WTC11 (cell line): ENCODE measurements at regions not wholly inside any gene's neighbourhood (a gene's known extent, or its start where the extent isn't known, plus 50 kb on each side); places are given as distances from the start of the nearest gene placed in this dataset.

Experiments
- ATAC-seq: fragments of 200-7000 bp; cut with Tn5 transposase; 2 replicates; pipeline ENCODE4 v1.10.0; 2021; ENCODE audit warnings: mild to moderate bottlenecking, moderate library complexity
- CTCF ChIA-PET: fragments of 300-600 bp; sonication (Branson Sonifier 250); formaldehyde crosslinking; loops from one replicate; lab custom pipeline; 2021; ENCODE audit warnings: antibody characterized with exemption; lab: Charles Lee
- POLR2A ChIA-PET: fragments of 350-600 bp; sonication (Branson Sonifier 250); formaldehyde crosslinking; loops from one replicate; lab custom pipeline; 2021; ENCODE audit warnings: antibody characterized with exemption; lab: Charles Lee
- DNase-seq: peaks from one replicate; pipeline ENCODE4 v3.0.0; 2021; ENCODE audit warnings: low spot score
- H3K27ac Mint-ChIP-seq: 2 replicates; pipeline ENCODE4 v1.8.0; 2021; ENCODE audit warnings: mixed read lengths
- H3K27me3 Mint-ChIP-seq: 2 replicates; pipeline ENCODE4 v1.8.0; 2021; ENCODE audit warnings: low read depth, mild to moderate bottlenecking, moderate library complexity, mixed read lengths
- H3K36me3 Mint-ChIP-seq: 2 replicates; pipeline ENCODE4 v1.8.0; 2021; ENCODE audit warnings: mixed read lengths
- H3K4me1 Mint-ChIP-seq: 2 replicates; pipeline ENCODE4 v1.8.0; 2022; ENCODE audit warnings: mixed read lengths
- H3K4me3 Mint-ChIP-seq: 2 replicates; pipeline ENCODE4 v1.8.0; 2021; ENCODE audit warnings: mild to moderate bottlenecking, moderate library complexity, mixed read lengths
- H3K9me3 Mint-ChIP-seq: 2 replicates; pipeline ENCODE4 v1.8.0; 2021; ENCODE audit warnings: mixed read lengths
- CREB1 ChIP-seq: sonication (generic); formaldehyde crosslinking; IDR thresholded peaks from 2 replicates; pipeline ENCODE4 v1.8.0; 2023; ENCODE audit warnings: mild to moderate bottlenecking, missing genetic modification reagents
- ESRRA ChIP-seq: sonication (generic); formaldehyde crosslinking; IDR thresholded peaks from 2 replicates; pipeline ENCODE4 v1.8.1; 2022; ENCODE audit warnings: mild to moderate bottlenecking, missing genetic modification reagents, borderline replicate concordance
- FOXP1 ChIP-seq: sonication (generic); formaldehyde crosslinking; IDR thresholded peaks from 2 replicates; pipeline ENCODE4 v1.8.0; 2022; ENCODE audit warnings: missing genetic modification reagents, mild to moderate bottlenecking, moderate library complexity, borderline replicate concordance
- JUN ChIP-seq: sonication (generic); formaldehyde crosslinking; IDR thresholded peaks from 2 replicates; pipeline ENCODE4 v1.8.0; 2023; ENCODE audit warnings: mild to moderate bottlenecking, missing genetic modification reagents
- KAT7 ChIP-seq: sonication (generic); formaldehyde crosslinking; IDR thresholded peaks from 2 replicates; pipeline ENCODE4 v1.8.1; 2023; ENCODE audit warnings: missing genetic modification reagents, mild to moderate bottlenecking, borderline replicate concordance
- NFATC4 ChIP-seq: fragments of 250-450 bp; sonication (Bioruptor Pico); IDR thresholded peaks from 2 replicates; pipeline ENCODE4 v1.9.0; 2021; ENCODE audit warnings: mild to moderate bottlenecking
- RORB ChIP-seq: fragments of 250-450 bp; sonication (Bioruptor Pico); IDR thresholded peaks from 2 replicates; pipeline ENCODE4 v1.9.0; 2021; ENCODE audit warnings: mild to moderate bottlenecking
- SP1 ChIP-seq: sonication (generic); formaldehyde crosslinking; conservative IDR thresholded peaks from 2 replicates; pipeline ENCODE4 v1.8.1; 2022; ENCODE audit warnings: missing genetic modification reagents
- ZNF121 ChIP-seq: sonication (generic); formaldehyde crosslinking; IDR thresholded peaks from 2 replicates; pipeline ENCODE4 v1.8.0; 2023; ENCODE audit warnings: missing genetic modification reagents
- TF ChIP-seq, protein P1 (sequence below): sonication (generic); formaldehyde crosslinking; IDR thresholded peaks from 2 replicates; pipeline ENCODE4 v1.8.0; 2022; ENCODE audit warnings: mild to moderate bottlenecking, missing genetic modification reagents
- TF ChIP-seq, protein P2 (sequence below): fragments of 250-450 bp; sonication (Bioruptor Pico); IDR thresholded peaks from 2 replicates; pipeline ENCODE4 v1.9.0; 2021; ENCODE audit warnings: mild to moderate bottlenecking
- TF ChIP-seq, protein P3 (sequence below): fragments of 250-450 bp; sonication (Bioruptor Pico); IDR thresholded peaks from 2 replicates; pipeline ENCODE4 v1.9.0; 2021; ENCODE audit warnings: moderate library complexity, mild to moderate bottlenecking, inconsistent platforms, borderline replicate concordance
- TF ChIP-seq, protein P4 (sequence below): fragments of 250-450 bp; sonication (Bioruptor Pico); conservative IDR thresholded peaks from 2 replicates; pipeline ENCODE4 v1.9.0; 2021; ENCODE audit warnings: mild to moderate bottlenecking
- TF ChIP-seq, protein P5 (sequence below): fragments of 250-450 bp; sonication (Bioruptor Pico); IDR thresholded peaks from 2 replicates; pipeline ENCODE4 v1.9.0; 2021; ENCODE audit warnings: mild to moderate bottlenecking, borderline replicate concordance
- TF ChIP-seq, protein P6 (sequence below): sonication (generic); formaldehyde crosslinking; IDR thresholded peaks from 2 replicates; pipeline ENCODE4 v1.8.1; 2022; ENCODE audit warnings: low read depth, mild to moderate bottlenecking, moderate library complexity, missing genetic modification reagents, borderline replicate concordance
- TF ChIP-seq, protein P7 (sequence below): fragments of 250-450 bp; sonication (Bioruptor Pico); IDR thresholded peaks from 2 replicates; pipeline ENCODE4 v2.1.2; 2022; ENCODE audit warnings: mild to moderate bottlenecking, moderate library complexity
- TF ChIP-seq, protein P8 (sequence below): sonication (generic); formaldehyde crosslinking; IDR thresholded peaks from 2 replicates; pipeline ENCODE4 v1.8.1; 2023; ENCODE audit warnings: mild to moderate bottlenecking, missing genetic modification reagents

DNA sequence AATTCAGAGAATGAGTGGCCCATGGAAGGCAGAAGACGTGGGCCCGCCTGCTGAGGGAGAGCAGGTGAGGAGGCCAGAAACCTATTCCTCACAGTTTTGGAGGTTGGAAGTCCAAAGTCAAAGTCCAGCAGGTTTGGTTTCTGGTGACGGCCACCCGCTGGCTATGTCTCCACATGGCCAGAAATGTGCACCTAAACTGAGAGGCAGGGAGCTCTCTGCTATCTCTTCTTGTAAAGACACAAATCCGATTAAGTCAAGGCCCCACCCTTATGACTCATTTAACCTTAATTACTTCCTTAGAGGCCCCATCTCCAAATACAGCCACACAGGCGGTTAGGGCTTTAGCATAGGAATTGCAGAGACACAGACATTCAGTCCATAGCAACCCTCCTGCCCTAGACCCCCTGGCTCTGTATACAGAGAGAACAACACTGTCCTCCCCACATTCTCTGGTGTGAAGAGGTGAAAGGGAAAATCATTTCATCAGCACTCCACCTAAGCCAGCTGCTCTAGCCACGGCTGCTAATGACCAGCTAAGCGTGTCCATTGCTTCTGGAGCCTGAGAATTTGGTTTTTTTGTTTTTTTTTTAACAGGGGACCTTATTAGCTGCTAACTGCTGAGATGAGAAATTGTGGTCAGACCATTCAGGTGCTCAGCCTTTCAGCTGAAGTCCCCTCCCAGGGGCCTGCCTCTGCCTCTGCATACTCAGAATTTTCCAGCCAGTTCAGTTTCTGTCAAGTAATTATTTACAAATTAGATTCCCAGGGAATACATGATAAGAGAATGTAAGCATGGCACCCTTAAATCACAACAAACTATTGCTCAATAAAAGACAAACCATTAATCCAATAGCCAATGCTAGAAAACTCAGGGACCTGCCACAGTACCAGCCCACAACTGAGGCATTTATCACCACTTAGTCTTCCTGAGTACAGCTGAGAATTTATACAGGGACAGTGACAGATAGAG is 368.7 kb upstream of the ID2 start:
- Mint-ChIP-seq H3K4me1 (peaks cover 14% of the 10 kb centered on the region), H3K36me3 (no peaks in the 10 kb centered on the region), H3K27me3 (no peaks in the 10 kb centered on the region), H3K27ac (no peak overlapping the region), H3K9me3 (peaks cover 8% of the 10 kb centered on the region), H3K4me3 (no peak overlapping the region)
- no peak for ATAC-seq
- no peak for DNase-seq
- ChIA-PET POLR2A (no interaction called here), CTCF (no interaction called here)
- no peak for TF ChIP-seq ESRRA
- TF ChIP-seq NFATC4 (CRISPR knock-in tag), result no peak
- TF ChIP-seq, protein P1, sequence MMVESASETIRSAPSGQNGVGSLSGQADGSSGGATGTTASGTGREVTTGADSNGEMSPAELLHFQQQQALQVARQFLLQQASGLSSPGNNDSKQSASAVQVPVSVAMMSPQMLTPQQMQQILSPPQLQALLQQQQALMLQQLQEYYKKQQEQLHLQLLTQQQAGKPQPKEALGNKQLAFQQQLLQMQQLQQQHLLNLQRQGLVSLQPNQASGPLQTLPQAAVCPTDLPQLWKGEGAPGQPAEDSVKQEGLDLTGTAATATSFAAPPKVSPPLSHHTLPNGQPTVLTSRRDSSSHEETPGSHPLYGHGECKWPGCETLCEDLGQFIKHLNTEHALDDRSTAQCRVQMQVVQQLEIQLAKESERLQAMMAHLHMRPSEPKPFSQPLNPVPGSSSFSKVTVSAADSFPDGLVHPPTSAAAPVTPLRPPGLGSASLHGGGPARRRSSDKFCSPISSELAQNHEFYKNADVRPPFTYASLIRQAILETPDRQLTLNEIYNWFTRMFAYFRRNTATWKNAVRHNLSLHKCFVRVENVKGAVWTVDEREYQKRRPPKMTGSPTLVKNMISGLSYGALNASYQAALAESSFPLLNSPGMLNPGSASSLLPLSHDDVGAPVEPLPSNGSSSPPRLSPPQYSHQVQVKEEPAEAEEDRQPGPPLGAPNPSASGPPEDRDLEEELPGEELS (CRISPR knock-in tag), result no peak
- TF ChIP-seq, protein P2, sequence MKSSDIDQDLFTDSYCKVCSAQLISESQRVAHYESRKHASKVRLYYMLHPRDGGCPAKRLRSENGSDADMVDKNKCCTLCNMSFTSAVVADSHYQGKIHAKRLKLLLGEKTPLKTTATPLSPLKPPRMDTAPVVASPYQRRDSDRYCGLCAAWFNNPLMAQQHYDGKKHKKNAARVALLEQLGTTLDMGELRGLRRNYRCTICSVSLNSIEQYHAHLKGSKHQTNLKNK (CRISPR knock-in tag), result no peak
- TF ChIP-seq, protein P3, sequence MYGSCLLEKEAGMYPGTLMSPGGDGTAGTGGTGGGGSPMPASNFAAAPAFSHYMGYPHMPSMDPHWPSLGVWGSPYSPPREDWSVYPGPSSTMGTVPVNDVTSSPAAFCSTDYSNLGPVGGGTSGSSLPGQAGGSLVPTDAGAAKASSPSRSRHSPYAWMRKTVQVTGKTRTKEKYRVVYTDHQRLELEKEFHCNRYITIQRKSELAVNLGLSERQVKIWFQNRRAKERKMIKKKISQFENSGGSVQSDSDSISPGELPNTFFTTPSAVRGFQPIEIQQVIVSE (CRISPR knock-in tag), result no peak
- TF ChIP-seq, protein P4, sequence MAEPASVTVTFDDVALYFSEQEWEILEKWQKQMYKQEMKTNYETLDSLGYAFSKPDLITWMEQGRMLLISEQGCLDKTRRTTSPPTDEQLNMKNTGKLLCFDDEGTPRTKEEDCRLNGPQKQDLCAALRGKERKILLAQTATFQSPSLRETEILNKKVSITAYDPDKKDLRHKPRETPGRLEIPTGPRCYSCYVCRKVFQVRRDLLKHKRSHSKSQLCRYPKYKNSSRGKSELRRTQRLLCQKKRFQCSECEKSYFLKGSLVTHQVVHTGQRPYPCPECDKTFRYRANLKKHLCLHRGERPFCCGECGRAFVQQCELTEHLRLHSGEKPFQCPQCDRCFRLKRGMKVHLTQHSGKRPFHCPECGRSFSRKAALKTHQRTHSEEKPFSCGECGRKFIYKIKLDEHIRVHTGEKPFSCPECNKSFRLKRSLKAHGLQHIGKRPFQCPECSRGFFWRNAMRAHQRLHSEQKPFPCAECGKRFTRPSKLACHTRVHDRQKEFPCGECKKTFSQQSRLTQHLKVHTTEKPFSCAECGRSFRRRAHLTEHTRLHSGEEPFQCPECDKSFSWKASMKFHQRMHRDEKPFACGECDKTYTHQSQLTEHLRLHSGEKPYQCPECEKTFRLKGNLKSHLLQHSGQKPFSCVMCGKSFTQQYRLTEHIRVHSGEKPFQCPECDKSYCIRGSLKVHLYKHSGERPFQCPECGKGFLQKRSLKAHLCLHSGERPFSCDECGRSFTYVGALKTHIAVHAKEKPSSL (CRISPR knock-in tag), result no peak
- TF ChIP-seq, protein P5, sequence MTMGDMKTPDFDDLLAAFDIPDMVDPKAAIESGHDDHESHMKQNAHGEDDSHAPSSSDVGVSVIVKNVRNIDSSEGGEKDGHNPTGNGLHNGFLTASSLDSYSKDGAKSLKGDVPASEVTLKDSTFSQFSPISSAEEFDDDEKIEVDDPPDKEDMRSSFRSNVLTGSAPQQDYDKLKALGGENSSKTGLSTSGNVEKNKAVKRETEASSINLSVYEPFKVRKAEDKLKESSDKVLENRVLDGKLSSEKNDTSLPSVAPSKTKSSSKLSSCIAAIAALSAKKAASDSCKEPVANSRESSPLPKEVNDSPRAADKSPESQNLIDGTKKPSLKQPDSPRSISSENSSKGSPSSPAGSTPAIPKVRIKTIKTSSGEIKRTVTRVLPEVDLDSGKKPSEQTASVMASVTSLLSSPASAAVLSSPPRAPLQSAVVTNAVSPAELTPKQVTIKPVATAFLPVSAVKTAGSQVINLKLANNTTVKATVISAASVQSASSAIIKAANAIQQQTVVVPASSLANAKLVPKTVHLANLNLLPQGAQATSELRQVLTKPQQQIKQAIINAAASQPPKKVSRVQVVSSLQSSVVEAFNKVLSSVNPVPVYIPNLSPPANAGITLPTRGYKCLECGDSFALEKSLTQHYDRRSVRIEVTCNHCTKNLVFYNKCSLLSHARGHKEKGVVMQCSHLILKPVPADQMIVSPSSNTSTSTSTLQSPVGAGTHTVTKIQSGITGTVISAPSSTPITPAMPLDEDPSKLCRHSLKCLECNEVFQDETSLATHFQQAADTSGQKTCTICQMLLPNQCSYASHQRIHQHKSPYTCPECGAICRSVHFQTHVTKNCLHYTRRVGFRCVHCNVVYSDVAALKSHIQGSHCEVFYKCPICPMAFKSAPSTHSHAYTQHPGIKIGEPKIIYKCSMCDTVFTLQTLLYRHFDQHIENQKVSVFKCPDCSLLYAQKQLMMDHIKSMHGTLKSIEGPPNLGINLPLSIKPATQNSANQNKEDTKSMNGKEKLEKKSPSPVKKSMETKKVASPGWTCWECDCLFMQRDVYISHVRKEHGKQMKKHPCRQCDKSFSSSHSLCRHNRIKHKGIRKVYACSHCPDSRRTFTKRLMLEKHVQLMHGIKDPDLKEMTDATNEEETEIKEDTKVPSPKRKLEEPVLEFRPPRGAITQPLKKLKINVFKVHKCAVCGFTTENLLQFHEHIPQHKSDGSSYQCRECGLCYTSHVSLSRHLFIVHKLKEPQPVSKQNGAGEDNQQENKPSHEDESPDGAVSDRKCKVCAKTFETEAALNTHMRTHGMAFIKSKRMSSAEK (CRISPR knock-in tag), result no peak
- TF ChIP-seq, protein P6, sequence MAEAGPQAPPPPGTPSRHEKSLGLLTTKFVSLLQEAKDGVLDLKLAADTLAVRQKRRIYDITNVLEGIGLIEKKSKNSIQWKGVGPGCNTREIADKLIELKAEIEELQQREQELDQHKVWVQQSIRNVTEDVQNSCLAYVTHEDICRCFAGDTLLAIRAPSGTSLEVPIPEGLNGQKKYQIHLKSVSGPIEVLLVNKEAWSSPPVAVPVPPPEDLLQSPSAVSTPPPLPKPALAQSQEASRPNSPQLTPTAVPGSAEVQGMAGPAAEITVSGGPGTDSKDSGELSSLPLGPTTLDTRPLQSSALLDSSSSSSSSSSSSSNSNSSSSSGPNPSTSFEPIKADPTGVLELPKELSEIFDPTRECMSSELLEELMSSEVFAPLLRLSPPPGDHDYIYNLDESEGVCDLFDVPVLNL, result no peak
- no peak for TF ChIP-seq SP1 (CRISPR knock-in tag)

DNA sequence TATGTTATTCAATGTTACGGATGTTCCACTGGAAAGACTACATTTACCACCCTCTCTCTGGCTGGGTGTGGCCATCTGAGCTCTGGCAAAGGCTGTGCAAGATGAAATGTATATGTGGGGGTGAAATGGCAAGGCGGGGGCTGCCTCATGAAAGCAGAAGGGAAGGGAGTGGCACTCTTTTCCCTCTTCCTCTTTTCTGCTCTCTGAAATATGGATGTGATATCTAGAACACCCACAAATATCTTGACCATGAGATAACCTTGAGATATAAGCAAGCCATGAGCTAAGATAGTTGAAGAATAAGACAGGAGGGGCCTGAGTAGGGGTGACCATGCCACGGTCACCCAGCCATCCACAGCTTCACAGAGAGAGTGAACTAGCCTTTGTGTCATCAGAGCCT is 367.8 kb upstream of the ID2 start:
- Mint-ChIP-seq H3K36me3 (no peaks in the 10 kb centered on the region), H3K9me3 (peaks cover 8% of the 10 kb centered on the region), H3K27me3 (no peaks in the 10 kb centered on the region), H3K27ac (no peak overlapping the region), H3K4me3 (no peak overlapping the region), H3K4me1 (peaks cover 16% of the 10 kb centered on the region)
- ChIA-PET CTCF (no interaction called here), POLR2A (no interaction called here)
- ATAC-seq, result no peak
- TF ChIP-seq ZNF121 (CRISPR knock-in tag), result no peak
- TF ChIP-seq, protein P7, sequence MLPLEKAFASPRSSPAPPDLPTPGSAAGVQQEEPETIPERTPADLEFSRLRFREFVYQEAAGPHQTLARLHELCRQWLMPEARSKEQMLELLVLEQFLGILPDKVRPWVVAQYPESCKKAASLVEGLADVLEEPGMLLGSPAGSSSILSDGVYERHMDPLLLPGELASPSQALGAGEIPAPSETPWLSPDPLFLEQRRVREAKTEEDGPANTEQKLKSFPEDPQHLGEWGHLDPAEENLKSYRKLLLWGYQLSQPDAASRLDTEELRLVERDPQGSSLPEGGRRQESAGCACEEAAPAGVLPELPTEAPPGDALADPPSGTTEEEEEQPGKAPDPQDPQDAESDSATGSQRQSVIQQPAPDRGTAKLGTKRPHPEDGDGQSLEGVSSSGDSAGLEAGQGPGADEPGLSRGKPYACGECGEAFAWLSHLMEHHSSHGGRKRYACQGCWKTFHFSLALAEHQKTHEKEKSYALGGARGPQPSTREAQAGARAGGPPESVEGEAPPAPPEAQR (CRISPR knock-in tag), result no peak
- TF ChIP-seq FOXP1 (CRISPR knock-in tag), result no peak
- TF ChIP-seq, protein P8, sequence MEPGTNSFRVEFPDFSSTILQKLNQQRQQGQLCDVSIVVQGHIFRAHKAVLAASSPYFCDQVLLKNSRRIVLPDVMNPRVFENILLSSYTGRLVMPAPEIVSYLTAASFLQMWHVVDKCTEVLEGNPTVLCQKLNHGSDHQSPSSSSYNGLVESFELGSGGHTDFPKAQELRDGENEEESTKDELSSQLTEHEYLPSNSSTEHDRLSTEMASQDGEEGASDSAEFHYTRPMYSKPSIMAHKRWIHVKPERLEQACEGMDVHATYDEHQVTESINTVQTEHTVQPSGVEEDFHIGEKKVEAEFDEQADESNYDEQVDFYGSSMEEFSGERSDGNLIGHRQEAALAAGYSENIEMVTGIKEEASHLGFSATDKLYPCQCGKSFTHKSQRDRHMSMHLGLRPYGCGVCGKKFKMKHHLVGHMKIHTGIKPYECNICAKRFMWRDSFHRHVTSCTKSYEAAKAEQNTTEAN, result no peak
- TF ChIP-seq KAT7 (CRISPR knock-in tag), result no peak
- no peak for TF ChIP-seq RORB (CRISPR knock-in tag)
- TF ChIP-seq CREB1, result no peak
- no peak for TF ChIP-seq JUN (CRISPR knock-in tag)
- TF ChIP-seq ESRRA, result no peak
- DNase-seq, result no peak
